Suprapubic skin (tissue), 4 donors: ENCODE measurements at regions not wholly inside any gene's neighbourhood (a gene's known extent, or its start where the extent isn't known, plus 50 kb on each side); places are given as distances from the start of the nearest gene placed in this dataset.

Experiments used
- DNase-seq, 2 donors: peaks; one replicate each; pipeline ENCODE4 v3.0.0-alpha.2; 2019; ENCODE audit warnings: low spot score in 2 of 2
- H3K27ac ChIP-seq: fragments of 200-600 bp; sonication (generic); one replicate; pipeline ENCODE4 v1.5.1; 2019
- H3K27me3 ChIP-seq: fragments of 200-600 bp; sonication (generic); one replicate; pipeline ENCODE4 v1.5.1; 2019
- H3K36me3 ChIP-seq: fragments of 200-600 bp; sonication (generic); one replicate; pipeline ENCODE4 v1.5.1; 2019
- H3K4me1 ChIP-seq: fragments of 200-600 bp; sonication (generic); one replicate; pipeline ENCODE4 v1.5.1; 2019
- H3K4me3 ChIP-seq: fragments of 200-600 bp; sonication (generic); one replicate; pipeline ENCODE4 v1.5.1; 2019; ENCODE audit warnings: mild to moderate bottlenecking
- H3K9me3 ChIP-seq: fragments of 200-600 bp; sonication (generic); one replicate; pipeline ENCODE4 v1.5.1; 2019
- CTCF ChIP-seq, 2 donors: fragments of 200-600 bp in 1 of 2; fragments of 450-650 bp in 1 of 2; sonication (generic) in 1 of 2; IDR thresholded peaks; one replicate each; pipeline ENCODE4 v1.5.1; 2016 to 2019; ENCODE audit warnings: antibody characterized with exemption in 2 of 2, mild to moderate bottlenecking in 1 of 2, moderate library complexity in 1 of 2
- EP300 ChIP-seq: sonication (generic); formaldehyde crosslinking; IDR thresholded peaks from one replicate; pipeline ENCODE4 v1.6.1; 2017; ENCODE audit warnings: antibody characterized with exemption
- POLR2A ChIP-seq, 2 donors: fragments of 450-650 bp; IDR thresholded peaks; one replicate each; pipeline ENCODE4 v1.6.1; 2017; ENCODE audit warnings: antibody characterized with exemption in 2 of 2, mild to moderate bottlenecking in 2 of 2, moderate library complexity in 2 of 2
- POLR2AphosphoS5 ChIP-seq, 3 donors: sonication (generic); formaldehyde crosslinking; IDR thresholded peaks; one replicate each; pipeline ENCODE4 v1.6.1; 2017; ENCODE audit warnings: antibody characterized with exemption in 3 of 3
- WGBS: methylation state at CpG from one replicate; pipeline ENCODE4 v1.1.5; 2018; 5-methylcytosine and 5-hydroxymethylcytosine counted together

GRCh38 chr4:171448358-171448757, 364.8 kb upstream of the GALNTL6 start:
- no peaks in the 10 kb centered on the region for H3K27me3 ChIP-seq
- WGBS = 77% methylated on average over 2 of the region's 2 CpGs
- H3K36me3 ChIP-seq = no peaks in the 10 kb centered on the region
- no peak for TF ChIP-seq POLR2AphosphoS5 (IDR thresholded peaks at IDR 0.05)
- TF ChIP-seq EP300 = no peak
- no peak for TF ChIP-seq POLR2A (IDR thresholded peaks at IDR 0.05)
- TF ChIP-seq CTCF (IDR thresholded peaks at IDR 0.05) = no peak
- no peaks in the 10 kb centered on the region for H3K9me3 ChIP-seq
- H3K27ac ChIP-seq = no peak overlapping the region
- H3K4me3 ChIP-seq = no peak overlapping the region
- no peaks in the 10 kb centered on the region for H3K4me1 ChIP-seq
- DNase-seq = no peak

GRCh38 chr4:171441300-171441941, 371.8 kb upstream of the GALNTL6 start:
- H3K27ac ChIP-seq = no peak overlapping the region
- H3K9me3 ChIP-seq = no peaks in the 10 kb centered on the region
- H3K27me3 ChIP-seq = no peaks in the 10 kb centered on the region
- DNase-seq = no peak
- no peaks in the 10 kb centered on the region for H3K4me1 ChIP-seq
- no peak for TF ChIP-seq CTCF (IDR thresholded peaks at IDR 0.05)
- no peak for TF ChIP-seq POLR2A (IDR thresholded peaks at IDR 0.05)
- no peak for TF ChIP-seq EP300
- no peak for TF ChIP-seq POLR2AphosphoS5 (IDR thresholded peaks at IDR 0.05)
- no peaks in the 10 kb centered on the region for H3K36me3 ChIP-seq
- no peak overlapping the region for H3K4me3 ChIP-seq
- 44% methylated on average over 1 of the region's 1 CpG for WGBS

- Histone ChIP-seq H3K4me1 (no peaks in the 10 kb centered on the region), H3K36me3 (no peaks in the 10 kb centered on the region), H3K9me3 (no peaks in the 10 kb centered on the region), H3K27me3 (no peaks in the 10 kb centered on the region), H3K27ac (no peak overlapping the region), H3K4me3 (no peak overlapping the region)
- TF ChIP-seq POLR2A (IDR thresholded peaks at IDR 0.05) = no peak
- no peak for DNase-seq
Measured at GRCh38 chr4:171433674-171434073, 379.5 kb upstream of the GALNTL6 start.

GRCh38 chr4:171432536-171432935, 380.7 kb upstream of the GALNTL6 start:
- Histone ChIP-seq H3K36me3 (no peaks in the 10 kb centered on the region), H3K27me3 (no peaks in the 10 kb centered on the region), H3K4me3 (no peak overlapping the region), H3K27ac (no peak overlapping the region), H3K4me1 (no peaks in the 10 kb centered on the region), H3K9me3 (no peaks in the 10 kb centered on the region)
- DNase-seq = no peak
- no peak for TF ChIP-seq POLR2AphosphoS5 (IDR thresholded peaks at IDR 0.05)
- no peak for TF ChIP-seq CTCF (IDR thresholded peaks at IDR 0.05)
- no peak for TF ChIP-seq POLR2A (IDR thresholded peaks at IDR 0.05)
- no peak for TF ChIP-seq EP300

GRCh38 chr4:171430495-171430894, 382.7 kb upstream of the GALNTL6 start:
- no peaks in the 10 kb centered on the region for H3K4me1 ChIP-seq
- no peaks in the 10 kb centered on the region for H3K9me3 ChIP-seq
- H3K4me3 ChIP-seq = no peak overlapping the region
- TF ChIP-seq POLR2A (IDR thresholded peaks at IDR 0.05) (no peak), CTCF (IDR thresholded peaks at IDR 0.05) (no peak), EP300 (no peak), POLR2AphosphoS5 (IDR thresholded peaks at IDR 0.05) (no peak)
- WGBS = 94% methylated on average over 3 of the region's 3 CpGs
- DNase-seq = no peak
- no peak overlapping the region for H3K27ac ChIP-seq
- no peaks in the 10 kb centered on the region for H3K27me3 ChIP-seq
- H3K36me3 ChIP-seq = no peaks in the 10 kb centered on the region

- no peak for DNase-seq
- TF ChIP-seq CTCF (IDR thresholded peaks at IDR 0.05) = no peak
- TF ChIP-seq POLR2A (IDR thresholded peaks at IDR 0.05) = no peak
- TF ChIP-seq POLR2AphosphoS5 (IDR thresholded peaks at IDR 0.05) = no peak
- TF ChIP-seq EP300 = no peak
- Histone ChIP-seq H3K4me3 (no peak overlapping the region), H3K36me3 (no peaks in the 10 kb centered on the region), H3K27me3 (no peaks in the 10 kb centered on the region), H3K4me1 (no peaks in the 10 kb centered on the region), H3K27ac (no peak overlapping the region), H3K9me3 (no peaks in the 10 kb centered on the region)
- 91% methylated on average over 6 of the region's 6 CpGs for WGBS
Measured at GRCh38 chr4:171397175-171397574, 416.0 kb upstream of the GALNTL6 start.
